ENCODE measurements at regions not wholly inside any gene's neighbourhood (a gene's known extent, or its start where the extent isn't known, plus 50 kb on each side); places are given as distances from the start of the nearest gene placed in this dataset.

- TF ChIP-seq POLR2A (IDR thresholded peaks at IDR 0.05; ENCODE audit: control extremely low read depth in 1 of 2, low read depth in 2 of 2, low read length in 2 of 2) (no peak), CTCF (IDR thresholded peaks at IDR 0.05; ENCODE audit: control extremely low read depth in 1 of 3, insufficient read depth in 1 of 3, low read depth in 1 of 3, low read length in 3 of 3) (no peak), CREB1 (IDR thresholded peaks at IDR 0.05) (no peak), RBBP5 (IDR thresholded peaks at IDR 0.05; ENCODE audit: borderline replicate concordance, low read depth, low read length) (no peak), USF2 (IDR thresholded peaks at IDR 0.05; ENCODE audit: low read length) (no peak), TAF1 (IDR thresholded peaks at IDR 0.05; ENCODE audit: low read depth, low read length) (no peak), ZNF274 (IDR thresholded peaks at IDR 0.05; ENCODE audit: borderline replicate concordance, extremely low read depth, low read length) (no peak), BRCA1 (IDR thresholded peaks at IDR 0.05; ENCODE audit: low read depth, low read length) (no peak), EZH2 (IDR thresholded peaks at IDR 0.05; ENCODE audit: low read depth, low read length, severe bottlenecking) (no peak)
These were observed 791.3 kb downstream of the RAB28 start for GRCh38 chr4:12692815-12693214.
